WTC11 (cell line): ENCODE measurements at regions not wholly inside any gene's neighbourhood (a gene's known extent, or its start where the extent isn't known, plus 50 kb on each side); places are given as distances from the start of the nearest gene placed in this dataset.

Source experiments
- ATAC-seq: fragments of 200-7000 bp; cut with Tn5 transposase; 2 replicates; pipeline ENCODE4 v1.10.0; 2021; ENCODE audit warnings: mild to moderate bottlenecking, moderate library complexity
- CTCF ChIA-PET: fragments of 300-600 bp; sonication (Branson Sonifier 250); formaldehyde crosslinking; loops from one replicate; lab custom pipeline; 2021; ENCODE audit warnings: antibody characterized with exemption; lab: Charles Lee
- POLR2A ChIA-PET: fragments of 350-600 bp; sonication (Branson Sonifier 250); formaldehyde crosslinking; loops from one replicate; lab custom pipeline; 2021; ENCODE audit warnings: antibody characterized with exemption; lab: Charles Lee
- DNase-seq: peaks from one replicate; pipeline ENCODE4 v3.0.0; 2021; ENCODE audit warnings: low spot score
- H3K27ac Mint-ChIP-seq: 2 replicates; pipeline ENCODE4 v1.8.0; 2021; ENCODE audit warnings: mixed read lengths
- H3K27me3 Mint-ChIP-seq: 2 replicates; pipeline ENCODE4 v1.8.0; 2021; ENCODE audit warnings: low read depth, mild to moderate bottlenecking, moderate library complexity, mixed read lengths
- H3K36me3 Mint-ChIP-seq: 2 replicates; pipeline ENCODE4 v1.8.0; 2021; ENCODE audit warnings: mixed read lengths
- H3K4me1 Mint-ChIP-seq: 2 replicates; pipeline ENCODE4 v1.8.0; 2022; ENCODE audit warnings: mixed read lengths
- H3K4me3 Mint-ChIP-seq: 2 replicates; pipeline ENCODE4 v1.8.0; 2021; ENCODE audit warnings: mild to moderate bottlenecking, moderate library complexity, mixed read lengths
- H3K9me3 Mint-ChIP-seq: 2 replicates; pipeline ENCODE4 v1.8.0; 2021; ENCODE audit warnings: mixed read lengths
- ATF1 ChIP-seq: sonication (generic); formaldehyde crosslinking; IDR thresholded peaks from 2 replicates; pipeline ENCODE4 v1.8.1; 2023; ENCODE audit warnings: mild to moderate bottlenecking, moderate library complexity, missing genetic modification reagents
- CDX4 ChIP-seq: fragments of 250-450 bp; sonication (Bioruptor Pico); IDR thresholded peaks from 2 replicates; pipeline ENCODE4 v1.9.0; 2021; ENCODE audit warnings: moderate library complexity, mild to moderate bottlenecking, inconsistent platforms, borderline replicate concordance
- CREB1 ChIP-seq: sonication (generic); formaldehyde crosslinking; IDR thresholded peaks from 2 replicates; pipeline ENCODE4 v1.8.0; 2023; ENCODE audit warnings: mild to moderate bottlenecking, missing genetic modification reagents
- ERG ChIP-seq: fragments of 250-450 bp; sonication (Bioruptor Pico); IDR thresholded peaks from 2 replicates; pipeline ENCODE4 v1.8.0; 2021; ENCODE audit warnings: mild to moderate bottlenecking
- FOXJ3 ChIP-seq: sonication (generic); formaldehyde crosslinking; IDR thresholded peaks from 2 replicates; pipeline ENCODE4 v1.9.0; 2021; ENCODE audit warnings: missing genetic modification reagents, mild to moderate bottlenecking, borderline replicate concordance
- FOXP1 ChIP-seq: sonication (generic); formaldehyde crosslinking; IDR thresholded peaks from 2 replicates; pipeline ENCODE4 v1.8.0; 2022; ENCODE audit warnings: missing genetic modification reagents, mild to moderate bottlenecking, moderate library complexity, borderline replicate concordance
- HMGA2 ChIP-seq: fragments of 250-450 bp; sonication (Bioruptor Pico); IDR thresholded peaks from 2 replicates; pipeline ENCODE4 v1.4.0; 2021; ENCODE audit warnings: mild to moderate bottlenecking, moderate library complexity
- JAZF1 ChIP-seq: fragments of 250-450 bp; sonication (Bioruptor Pico); IDR thresholded peaks from 2 replicates; pipeline ENCODE4 v1.9.0; 2021; ENCODE audit warnings: moderate library complexity, mild to moderate bottlenecking, inconsistent platforms
- MAX ChIP-seq: sonication (generic); formaldehyde crosslinking; IDR thresholded peaks from 2 replicates; pipeline ENCODE4 v1.8.0; 2022; ENCODE audit warnings: mild to moderate bottlenecking, missing genetic modification reagents
- MYBL2 ChIP-seq: sonication (generic); formaldehyde crosslinking; IDR thresholded peaks from 2 replicates; pipeline ENCODE4 v1.8.1; 2023; ENCODE audit warnings: mild to moderate bottlenecking, moderate library complexity, missing genetic modification reagents
- PREB ChIP-seq: sonication (generic); formaldehyde crosslinking; IDR thresholded peaks from 2 replicates; pipeline ENCODE4 v1.8.1; 2022; ENCODE audit warnings: mild to moderate bottlenecking, missing genetic modification reagents, moderate library complexity, borderline replicate concordance
- SMAD4 ChIP-seq: sonication (generic); formaldehyde crosslinking; IDR thresholded peaks from 2 replicates; pipeline ENCODE4 v1.8.0; 2022; ENCODE audit warnings: mild to moderate bottlenecking, missing genetic modification reagents
- SOX15 ChIP-seq: fragments of 250-450 bp; sonication (Bioruptor Pico); IDR thresholded peaks from 2 replicates; pipeline ENCODE4 v1.9.0; 2021; ENCODE audit warnings: mild to moderate bottlenecking
- SP1 ChIP-seq: sonication (generic); formaldehyde crosslinking; conservative IDR thresholded peaks from 2 replicates; pipeline ENCODE4 v1.8.1; 2022; ENCODE audit warnings: missing genetic modification reagents
- TCF7 ChIP-seq: sonication (generic); formaldehyde crosslinking; IDR thresholded peaks from 2 replicates; pipeline ENCODE4 v1.8.0; 2022; ENCODE audit warnings: mild to moderate bottlenecking, low read depth, missing genetic modification reagents, moderate library complexity
- USF2 ChIP-seq: sonication (generic); formaldehyde crosslinking; IDR thresholded peaks from 2 replicates; pipeline ENCODE4 v1.8.1; 2023; ENCODE audit warnings: mild to moderate bottlenecking, missing genetic modification reagents, moderate library complexity
- ZBTB43 ChIP-seq: sonication (generic); formaldehyde crosslinking; IDR thresholded peaks from 2 replicates; pipeline ENCODE4 v1.8.1; 2023; ENCODE audit warnings: mild to moderate bottlenecking, missing genetic modification reagents
- ZMAT4 ChIP-seq: fragments of 250-450 bp; sonication (Bioruptor Pico); IDR thresholded peaks from 2 replicates; pipeline ENCODE4 v1.9.0; 2021; ENCODE audit warnings: mild to moderate bottlenecking
- ZNF232 ChIP-seq: sonication (generic); formaldehyde crosslinking; IDR thresholded peaks from 2 replicates; pipeline ENCODE4 v1.8.0; 2022; ENCODE audit warnings: mild to moderate bottlenecking, missing genetic modification reagents
- ZNF263 ChIP-seq: sonication (generic); formaldehyde crosslinking; IDR thresholded peaks from 2 replicates; pipeline ENCODE4 v1.8.1; 2022; ENCODE audit warnings: low read depth, mild to moderate bottlenecking, moderate library complexity, missing genetic modification reagents
- ZNF423 ChIP-seq: fragments of 250-450 bp; sonication (Bioruptor Pico); IDR thresholded peaks from 2 replicates; pipeline ENCODE4 v2.1.2; 2022; ENCODE audit warnings: mild to moderate bottlenecking, moderate library complexity

GRCh38 chr5:57703721-57704120, 221.1 kb upstream of the ACTBL2 start:
- DNase-seq (no peak), ATAC-seq (no peak)
- TF ChIP-seq CREB1 (CRISPR knock-in tag) (no peak), CDX4 (CRISPR knock-in tag) (no peak), HMGA2 (CRISPR knock-in tag) (no peak), ZBTB43 (CRISPR knock-in tag) (no peak), FOXJ3 (CRISPR knock-in tag) (no peak), PREB (no peak), ZNF232 (CRISPR knock-in tag) (no peak), ATF1 (no peak), FOXP1 (CRISPR knock-in tag) (no peak), ZNF263 (CRISPR knock-in tag) (no peak), MYBL2 (CRISPR knock-in tag) (no peak), ZMAT4 (CRISPR knock-in tag) (no peak), TCF7 (no peak), JAZF1 (CRISPR knock-in tag) (no peak), SP1 (CRISPR knock-in tag) (no peak)
- CTCF ChIA-PET = interaction anchor here (1.8 kb wide), 1 partner anchor 53 kb away, joined by 4 read pairs; no protein-coding TSS in a partner anchor
- peaks cover 8% of the 10 kb centered on the region for H3K4me1 Mint-ChIP-seq
- peaks cover 9% of the 10 kb centered on the region for H3K9me3 Mint-ChIP-seq
- no peaks in the 10 kb centered on the region; the same call in 1 of the 2 replicates for H3K27me3 Mint-ChIP-seq
- POLR2A ChIA-PET = no interaction called here
- H3K36me3 Mint-ChIP-seq = no peaks in the 10 kb centered on the region
- no peak overlapping the region for H3K4me3 Mint-ChIP-seq
- no peak overlapping the region for H3K27ac Mint-ChIP-seq

- Mint-ChIP-seq H3K9me3 (peaks cover 5% of the 10 kb centered on the region), H3K27ac (no peak overlapping the region), H3K4me3 (no peak overlapping the region), H3K27me3 (no peaks in the 10 kb centered on the region), H3K4me1 (peaks cover 19% of the 10 kb centered on the region), H3K36me3 (no peaks in the 10 kb centered on the region)
- TF ChIP-seq USF2 (CRISPR knock-in tag) (no peak), SOX15 (no peak), ERG (CRISPR knock-in tag) (no peak), MAX (CRISPR knock-in tag) (no peak), ZNF423 (CRISPR knock-in tag) (no peak), SMAD4 (CRISPR knock-in tag) (no peak)
- ATAC-seq = no peak
- CTCF ChIA-PET = no interaction called here
- no peak for DNase-seq
- POLR2A ChIA-PET = no interaction called here
Observed at GRCh38 chr5:57700484-57700883, 217.9 kb upstream of the ACTBL2 start.
